Stomach (tissue), 8 donors: ENCODE measurements at regions not wholly inside any gene's neighbourhood (a gene's known extent, or its start where the extent isn't known, plus 50 kb on each side); places are given as distances from the start of the nearest gene placed in this dataset.

Experiments
- DNase-seq, 2 donors: peaks; one replicate each; pipeline versions ENCODE4 v3.0.0 to v3.0.0-alpha.2; 2013 to 2019
- H3K27ac ChIP-seq, 5 donors: fragments of 200-600 bp in 4 of 5; sonication (generic) in 4 of 5; one replicate each; pipeline ENCODE4 v1.5.1; 2013 to 2019; ENCODE audit warnings: mild to moderate bottlenecking in 1 of 5, moderate library complexity in 1 of 5
- H3K27me3 ChIP-seq, 3 donors: fragments of 200-600 bp; sonication (generic); one replicate each; pipeline ENCODE4 v1.5.1; 2017 to 2019; ENCODE audit warnings: mixed run types in 1 of 3
- H3K36me3 ChIP-seq, 4 donors: fragments of 200-600 bp; sonication (generic); 1 replicate in 3 of 4; 2 replicates in 1 of 4; pipeline ENCODE4 v1.5.1; 2016 to 2019
- H3K4me1 ChIP-seq, 4 donors: fragments of 200-600 bp; sonication (generic); one replicate each; pipeline ENCODE4 v1.5.1; 2016 to 2019
- H3K4me3 ChIP-seq, 4 donors: fragments of 200-600 bp; sonication (generic) in 3 of 4; one replicate each; pipeline ENCODE4 v1.5.1; 2016 to 2019; ENCODE audit warnings: mild to moderate bottlenecking in 1 of 4
- H3K9me3 ChIP-seq, 4 donors: fragments of 200-600 bp; sonication (generic); one replicate each; pipeline ENCODE4 v1.5.1; 2016 to 2019
- CTCF ChIP-seq, 7 experiments: fragments of 450-650 bp in 4 of 7; fragments of 200-600 bp in 3 of 7; sonication (generic) in 3 of 7; IDR thresholded peaks; one replicate each; pipeline ENCODE4 v1.5.1; 2016 to 2019; ENCODE audit warnings: antibody characterized with exemption in 7 of 7, control low read depth in 2 of 7, mild to moderate bottlenecking in 1 of 7
- EP300 ChIP-seq: sonication (generic); formaldehyde crosslinking; IDR thresholded peaks from one replicate; pipeline ENCODE4 v1.6.1; 2017; ENCODE audit warnings: antibody characterized with exemption
- POLR2A ChIP-seq, 4 donors: fragments of 450-650 bp; IDR thresholded peaks; one replicate each; pipeline ENCODE4 v1.6.1; 2016; ENCODE audit warnings: antibody characterized with exemption in 4 of 4, control low read depth in 2 of 4, mild to moderate bottlenecking in 1 of 4, moderate library complexity in 1 of 4
- POLR2AphosphoS5 ChIP-seq, 3 donors: sonication (generic); formaldehyde crosslinking; IDR thresholded peaks; one replicate each; pipeline ENCODE4 v1.6.1; 2016; ENCODE audit warnings: antibody characterized with exemption in 3 of 3
- WGBS, 5 donors: extraction: QIAGEN DNeasy Blood & Tissue Kit in 3 of 5; methylation state at CpG; one replicate each; pipeline versions ENCODE4 v1.1.5 to v1.1.7; 2013 to 2018; 5-methylcytosine and 5-hydroxymethylcytosine counted together
- intact Hi-C: fragments of 100-400 bp; cut with DNase I; formaldehyde crosslinking; loops from one replicate; pipeline ENCODE4 v1.15.1; 2023; ENCODE audit warnings: low total_unique reads
- donor health status: healthy with polysubstance abuse.
- donor health status: Bipolar disorder and iron deficiency.
- donor health status: healthy.

- intact Hi-C loops = no loop called here
- Histone ChIP-seq H3K36me3 (no peaks in the 10 kb centered on the region), H3K27ac (no peak overlapping the region), H3K27me3 (no peaks in the 10 kb centered on the region), H3K4me3 (no peak overlapping the region), H3K4me1 (no peaks in the 10 kb centered on the region), H3K9me3 (peaks cover 0 to 8% (median 4%) of the 10 kb centered on the region in 4 donors)
- TF ChIP-seq POLR2A (IDR thresholded peaks at IDR 0.05) = no peak
- TF ChIP-seq POLR2AphosphoS5 (IDR thresholded peaks at IDR 0.05) = no peak
- TF ChIP-seq CTCF (IDR thresholded peaks at IDR 0.05) = no peak
- TF ChIP-seq EP300 = no peak
- no peak for DNase-seq
- WGBS, 5 donors = 35 to 69% (median 62%) methylated on average over 1 of the region's 1 CpG
Observed at GRCh38 chr5:6321078-6321477, 57.3 kb downstream of the MED10 start.

GRCh38 chr5:6319116-6319515, 59.2 kb downstream of the MED10 start:
- no peak for TF ChIP-seq POLR2A (IDR thresholded peaks at IDR 0.05)
- TF ChIP-seq POLR2AphosphoS5 (IDR thresholded peaks at IDR 0.05) = no peak
- no peak for TF ChIP-seq EP300
- TF ChIP-seq CTCF (IDR thresholded peaks at IDR 0.05) = no peak
- no peak for DNase-seq
- Histone ChIP-seq H3K27me3 (no peaks in the 10 kb centered on the region), H3K36me3 (no peaks in the 10 kb centered on the region), H3K9me3 (peaks cover 0 to 8% (median 4%) of the 10 kb centered on the region in 4 donors), H3K4me3 (no peak overlapping the region), H3K4me1 (no peaks in the 10 kb centered on the region), H3K27ac (no peak overlapping the region)
- intact Hi-C loops = no loop called here
- WGBS, 5 donors = 70 to 84% (median 81%) methylated on average over 8 of the region's 8 CpGs

GRCh38 chr5:6317116-6317798, 61.1 kb downstream of the MED10 start:
- no peaks in the 10 kb centered on the region for H3K4me1 ChIP-seq
- H3K27ac ChIP-seq = no peak overlapping the region
- no peak for DNase-seq
- no peak for TF ChIP-seq EP300
- no peak for TF ChIP-seq POLR2AphosphoS5 (IDR thresholded peaks at IDR 0.05)
- no peak for TF ChIP-seq POLR2A (IDR thresholded peaks at IDR 0.05)
- no peak for TF ChIP-seq CTCF (IDR thresholded peaks at IDR 0.05)
- 65 to 80% (median 69%) methylated on average over 4 of the region's 4 CpGs for WGBS, 5 donors
- intact Hi-C loops = no loop called here
- H3K9me3 ChIP-seq = peaks cover 0 to 8% (median 4%) of the 10 kb centered on the region in 4 donors
- H3K4me3 ChIP-seq = no peak overlapping the region
- no peaks in the 10 kb centered on the region for H3K27me3 ChIP-seq
- H3K36me3 ChIP-seq = no peaks in the 10 kb centered on the region

GRCh38 chr5:6315580-6315979, 62.8 kb downstream of the MED10 start:
- Histone ChIP-seq H3K27ac (no peak overlapping the region), H3K4me3 (no peak overlapping the region), H3K9me3 (peaks cover 0 to 3% (median under 1%) of the 10 kb centered on the region in 4 donors), H3K27me3 (no peaks in the 10 kb centered on the region), H3K4me1 (no peaks in the 10 kb centered on the region), H3K36me3 (no peaks in the 10 kb centered on the region)
- intact Hi-C loops = no loop called here
- DNase-seq = no peak
- 79 to 85% (median 81%) methylated on average over 5 to 7 of the region's 7 CpGs for WGBS, 5 donors
- no peak for TF ChIP-seq POLR2AphosphoS5 (IDR thresholded peaks at IDR 0.05)
- no peak for TF ChIP-seq EP300
- no peak for TF ChIP-seq POLR2A (IDR thresholded peaks at IDR 0.05)
- no peak for TF ChIP-seq CTCF (IDR thresholded peaks at IDR 0.05)
